H1 (cell line): ENCODE measurements at regions not wholly inside any gene's neighbourhood (a gene's known extent, or its start where the extent isn't known, plus 50 kb on each side); places are given as distances from the start of the nearest gene placed in this dataset. TPM values are rescaled to one million over a fixed set of nuclear protein-coding genes. Genes with fewer than 3 reads are reported as not detected.

Source experiments
- small RNA-seq: library from polyadenylated mRNA; stranded (forward); fragments of <200 nt; extraction: miRNeasy Mini kit (QIAGEN cat#:217004); gene quantifications from one replicate; pipeline ENCODE3, GENCODE V24; 2013; ENCODE audit not compliant: insufficient read depth

Small RNAs in the stretch of these regions (small RNA-seq; reads per million reads assigned to genes)
- gene RF00019, result not detected
